ENCODE measurements at regions not wholly inside any gene's neighbourhood (a gene's known extent, or its start where the extent isn't known, plus 50 kb on each side); places are given as distances from the start of the nearest gene placed in this dataset.

DNA sequence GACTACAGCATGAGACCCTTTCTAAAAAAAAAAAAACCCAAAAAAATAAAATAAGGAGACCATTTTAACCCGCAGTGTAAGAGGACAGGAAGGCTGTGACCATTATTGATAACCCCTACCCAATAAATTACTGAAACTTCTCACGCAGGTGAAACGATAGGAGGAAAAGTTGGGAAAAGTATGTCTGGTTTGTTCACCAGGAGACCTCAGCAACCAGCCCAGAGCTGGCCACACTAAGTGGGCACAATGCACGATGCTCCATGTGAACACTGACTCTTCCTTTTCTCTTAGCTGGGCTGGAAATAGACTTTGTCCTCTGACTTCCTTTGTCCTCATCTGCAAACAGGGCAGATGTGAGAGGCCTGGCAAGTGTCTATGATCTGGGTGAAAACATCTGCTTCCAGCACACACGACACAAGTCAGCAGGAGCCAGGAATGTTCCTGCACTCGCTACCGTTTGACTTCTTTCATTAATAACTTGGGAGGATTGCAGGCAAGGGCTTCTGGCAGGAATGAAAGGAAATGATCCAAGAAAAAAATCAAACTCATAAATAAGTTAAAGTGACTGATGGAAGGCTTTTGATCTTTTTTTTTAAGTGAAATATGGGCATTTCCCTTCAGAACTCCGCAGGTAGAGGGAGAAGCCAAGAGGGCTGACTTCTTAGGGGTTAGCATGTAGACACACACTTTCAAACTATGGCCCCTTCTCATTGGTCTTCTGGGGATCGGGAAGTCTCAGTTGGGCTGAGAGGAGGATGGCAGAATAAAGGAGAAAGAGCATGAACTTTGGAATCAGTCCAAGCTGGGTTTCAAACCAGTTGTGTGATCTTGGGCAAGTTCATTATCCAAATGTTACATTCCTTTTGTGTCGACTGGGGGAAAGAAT, 137.4 kb upstream of the MYCN start:
- TF ChIP-seq, protein P1, sequence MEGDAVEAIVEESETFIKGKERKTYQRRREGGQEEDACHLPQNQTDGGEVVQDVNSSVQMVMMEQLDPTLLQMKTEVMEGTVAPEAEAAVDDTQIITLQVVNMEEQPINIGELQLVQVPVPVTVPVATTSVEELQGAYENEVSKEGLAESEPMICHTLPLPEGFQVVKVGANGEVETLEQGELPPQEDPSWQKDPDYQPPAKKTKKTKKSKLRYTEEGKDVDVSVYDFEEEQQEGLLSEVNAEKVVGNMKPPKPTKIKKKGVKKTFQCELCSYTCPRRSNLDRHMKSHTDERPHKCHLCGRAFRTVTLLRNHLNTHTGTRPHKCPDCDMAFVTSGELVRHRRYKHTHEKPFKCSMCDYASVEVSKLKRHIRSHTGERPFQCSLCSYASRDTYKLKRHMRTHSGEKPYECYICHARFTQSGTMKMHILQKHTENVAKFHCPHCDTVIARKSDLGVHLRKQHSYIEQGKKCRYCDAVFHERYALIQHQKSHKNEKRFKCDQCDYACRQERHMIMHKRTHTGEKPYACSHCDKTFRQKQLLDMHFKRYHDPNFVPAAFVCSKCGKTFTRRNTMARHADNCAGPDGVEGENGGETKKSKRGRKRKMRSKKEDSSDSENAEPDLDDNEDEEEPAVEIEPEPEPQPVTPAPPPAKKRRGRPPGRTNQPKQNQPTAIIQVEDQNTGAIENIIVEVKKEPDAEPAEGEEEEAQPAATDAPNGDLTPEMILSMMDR (IDR thresholded peaks at IDR 0.05) = no peak
- ATAC-seq (no peak), DNase-seq (no peak)
- ChIA-PET POLR2A (no interaction called here), CTCF (no interaction called here)
- Mint-ChIP-seq H3K4me1 (ENCODE audit: low read depth) (no peaks in the 10 kb centered on the region), H3K9me3 (no peaks in the 10 kb centered on the region), H3K27ac (no peak overlapping the region), H3K27me3 (no peaks in the 10 kb centered on the region), H3K36me3 (ENCODE audit: low read depth) (no peaks in the 10 kb centered on the region), H3K4me3 (no peak overlapping the region)
- intact Hi-C loops (cut with micrococcal nuclease) = no loop called here

DNA sequence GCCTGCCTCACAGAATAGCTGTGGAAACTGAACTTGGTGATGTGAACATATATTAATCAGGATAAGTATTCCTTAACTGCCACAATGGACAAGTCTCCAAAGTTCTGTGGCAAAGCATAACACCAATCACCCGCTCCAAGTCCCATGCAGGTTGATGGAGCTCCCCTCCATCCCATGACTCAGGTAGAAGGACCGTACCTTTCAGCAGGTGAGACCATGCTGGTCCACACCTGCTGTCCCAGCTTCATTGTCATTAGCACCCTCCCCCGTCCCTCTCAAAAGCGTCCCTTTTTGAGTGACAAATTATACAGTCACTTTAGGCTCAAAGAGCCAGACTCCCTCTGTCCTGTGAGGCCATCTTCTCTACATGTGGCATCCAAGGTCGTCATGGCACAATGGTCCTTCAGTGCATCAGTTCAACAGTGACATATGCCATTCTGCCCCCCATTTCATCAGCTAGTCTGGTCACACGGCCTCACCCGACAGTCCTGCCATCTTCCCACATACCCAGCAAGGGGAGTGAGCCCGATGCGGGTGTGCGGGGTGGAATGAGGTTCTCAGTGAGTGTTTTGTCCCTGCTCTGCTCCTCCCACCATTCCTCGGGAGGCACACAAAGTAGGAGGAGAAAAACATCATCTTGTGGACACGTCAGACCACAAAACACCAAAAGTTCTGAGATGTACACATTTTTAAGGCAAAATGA, 136.7 kb upstream of the MYCN start:
- no peaks in the 10 kb centered on the region for H3K9me3 Mint-ChIP-seq
- no peaks in the 10 kb centered on the region for H3K36me3 Mint-ChIP-seq (ENCODE audit: low read depth)
- TF ChIP-seq, protein P1 (IDR thresholded peaks at IDR 0.05) = no peak
- intact Hi-C loops (cut with micrococcal nuclease) = no loop called here
- H3K4me3 Mint-ChIP-seq = no peak overlapping the region
- no peak overlapping the region for H3K27ac Mint-ChIP-seq
- CTCF ChIA-PET = no interaction called here
- H3K27me3 Mint-ChIP-seq = no peaks in the 10 kb centered on the region
- no peak for DNase-seq
- POLR2A ChIA-PET = interaction anchor here (0.5 kb wide), 1 partner anchor 1139 kb away, joined by 4 read pairs; no protein-coding TSS in a partner anchor
- no peak for ATAC-seq
- no peaks in the 10 kb centered on the region for H3K4me1 Mint-ChIP-seq (ENCODE audit: low read depth)

DNA sequence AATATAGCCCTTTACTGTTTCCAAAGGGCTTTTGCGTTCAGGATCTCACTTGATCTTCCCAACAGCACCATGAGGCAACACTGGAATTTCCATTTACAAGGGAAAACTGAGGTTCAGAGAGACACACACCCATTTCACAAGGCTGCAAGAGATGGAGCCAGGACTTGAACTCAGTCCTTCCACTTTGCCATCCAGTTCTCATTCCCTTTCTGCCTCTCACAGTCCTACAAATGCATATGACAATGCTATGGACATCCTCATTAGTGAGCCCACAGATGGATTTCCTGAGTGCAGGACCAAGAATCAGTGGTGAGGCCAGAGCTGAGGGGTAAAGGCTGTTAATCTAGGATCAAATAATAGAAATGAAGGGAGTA, 136.1 kb upstream of the MYCN start:
- ChIA-PET POLR2A (interaction anchor here (0.5 kb wide), 1 partner anchor 1138 kb away, joined by 4 read pairs; no protein-coding TSS in a partner anchor), CTCF (no interaction called here)
- Mint-ChIP-seq H3K27me3 (no peaks in the 10 kb centered on the region), H3K4me1 (ENCODE audit: low read depth) (no peaks in the 10 kb centered on the region), H3K36me3 (ENCODE audit: low read depth) (no peaks in the 10 kb centered on the region), H3K4me3 (no peak overlapping the region), H3K27ac (no peak overlapping the region), H3K9me3 (no peaks in the 10 kb centered on the region)
- ATAC-seq (no peak), DNase-seq (no peak)
- intact Hi-C loops (cut with micrococcal nuclease) = no loop called here
- TF ChIP-seq, protein P1 (IDR thresholded peaks at IDR 0.05) = no peak

DNA sequence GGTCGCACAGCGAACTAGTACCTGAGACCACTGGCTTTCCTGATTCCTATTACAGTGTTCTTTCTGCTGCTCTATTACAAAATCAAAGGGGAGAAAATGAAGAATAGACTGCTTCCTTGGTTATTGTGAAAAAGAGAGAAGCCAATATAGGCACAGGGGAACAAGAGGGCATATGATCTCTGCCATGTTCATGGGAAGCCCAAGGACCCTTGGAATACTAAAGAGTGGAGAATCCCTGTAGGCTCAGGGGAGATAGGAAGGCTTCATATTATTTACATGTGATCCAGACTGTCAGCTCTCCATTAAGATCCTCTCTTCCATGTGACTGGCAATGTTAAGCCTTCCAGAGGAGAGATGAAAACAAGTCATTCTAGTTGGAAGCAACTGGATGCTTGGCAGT, 135.7 kb upstream of the MYCN start:
- TF ChIP-seq, protein P1 (IDR thresholded peaks at IDR 0.05) = no peak
- ChIA-PET CTCF (no interaction called here), POLR2A (no interaction called here)
- Mint-ChIP-seq H3K9me3 (no peaks in the 10 kb centered on the region), H3K4me1 (ENCODE audit: low read depth) (no peaks in the 10 kb centered on the region), H3K36me3 (ENCODE audit: low read depth) (no peaks in the 10 kb centered on the region), H3K27ac (no peak overlapping the region), H3K4me3 (no peak overlapping the region), H3K27me3 (no peaks in the 10 kb centered on the region)
- intact Hi-C loops (cut with micrococcal nuclease) = no loop called here
- DNase-seq (no peak), ATAC-seq (no peak)

DNA sequence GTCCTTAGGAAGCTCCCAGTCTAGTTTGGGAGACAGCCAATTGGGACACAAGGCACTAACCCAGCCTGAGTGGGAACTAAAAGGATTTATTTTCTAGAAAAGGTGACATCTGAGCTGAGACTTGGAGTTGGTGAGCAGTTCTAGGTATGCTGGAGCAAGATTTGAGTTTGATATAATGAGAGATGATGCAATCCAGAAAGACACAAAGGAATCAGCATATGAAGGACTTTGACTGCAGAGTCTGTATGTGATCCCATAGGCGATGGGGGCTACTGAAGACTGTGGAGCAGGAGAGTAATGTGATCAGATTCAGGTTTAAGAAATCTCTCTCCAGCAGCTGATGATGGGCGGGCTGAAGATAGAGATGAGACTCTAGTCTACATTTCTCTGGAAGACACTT, 135.1 kb upstream of the MYCN start:
- H3K4me3 Mint-ChIP-seq = no peak overlapping the region
- intact Hi-C loops (cut with micrococcal nuclease) = no loop called here
- POLR2A ChIA-PET = no interaction called here
- H3K4me1 Mint-ChIP-seq (ENCODE audit: low read depth) = no peaks in the 10 kb centered on the region
- no peak overlapping the region for H3K27ac Mint-ChIP-seq
- H3K9me3 Mint-ChIP-seq = no peaks in the 10 kb centered on the region
- DNase-seq (no peak), ATAC-seq (no peak)
- CTCF ChIA-PET = no interaction called here
- no peaks in the 10 kb centered on the region for H3K27me3 Mint-ChIP-seq
- H3K36me3 Mint-ChIP-seq (ENCODE audit: low read depth) = no peaks in the 10 kb centered on the region
- TF ChIP-seq, protein P1 (IDR thresholded peaks at IDR 0.05) = no peak

Data from activated CD8-positive, alpha-beta T cell treated with anti-CD3 and anti-CD28 coated beads for 36 hours (primary cell).